ENCODE measurements at regions not wholly inside any gene's neighbourhood (a gene's known extent, or its start where the extent isn't known, plus 50 kb on each side); places are given as distances from the start of the nearest gene placed in this dataset.
"Not testable (repeated sequence)": the region's sequence is repeated elsewhere in the genome, so short reads cannot be mapped to it uniquely, and the experiment has no call there.

DNA sequence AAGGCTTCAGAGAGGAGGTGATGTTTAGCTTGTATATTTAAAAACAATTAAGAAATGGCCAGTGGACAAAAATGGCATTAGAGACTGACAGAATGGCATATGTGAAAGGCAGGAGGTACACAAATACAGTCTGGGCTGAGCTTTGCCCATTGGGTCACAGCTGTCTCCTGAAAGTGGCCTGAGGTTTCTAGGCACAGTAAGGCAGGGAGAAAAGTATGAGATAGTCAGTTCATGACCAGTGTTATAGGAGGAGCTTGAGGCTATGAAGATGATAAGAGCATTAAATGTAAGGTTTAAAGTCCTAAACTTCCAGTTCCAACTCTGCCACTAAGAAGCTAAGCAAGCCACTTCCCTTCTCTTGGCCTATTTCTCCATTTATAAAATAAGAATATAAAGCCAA, 111.2 kb upstream of the SETMAR start:
- no peak overlapping the region for H3K27ac ChIP-seq
- TF ChIP-seq, protein P1, sequence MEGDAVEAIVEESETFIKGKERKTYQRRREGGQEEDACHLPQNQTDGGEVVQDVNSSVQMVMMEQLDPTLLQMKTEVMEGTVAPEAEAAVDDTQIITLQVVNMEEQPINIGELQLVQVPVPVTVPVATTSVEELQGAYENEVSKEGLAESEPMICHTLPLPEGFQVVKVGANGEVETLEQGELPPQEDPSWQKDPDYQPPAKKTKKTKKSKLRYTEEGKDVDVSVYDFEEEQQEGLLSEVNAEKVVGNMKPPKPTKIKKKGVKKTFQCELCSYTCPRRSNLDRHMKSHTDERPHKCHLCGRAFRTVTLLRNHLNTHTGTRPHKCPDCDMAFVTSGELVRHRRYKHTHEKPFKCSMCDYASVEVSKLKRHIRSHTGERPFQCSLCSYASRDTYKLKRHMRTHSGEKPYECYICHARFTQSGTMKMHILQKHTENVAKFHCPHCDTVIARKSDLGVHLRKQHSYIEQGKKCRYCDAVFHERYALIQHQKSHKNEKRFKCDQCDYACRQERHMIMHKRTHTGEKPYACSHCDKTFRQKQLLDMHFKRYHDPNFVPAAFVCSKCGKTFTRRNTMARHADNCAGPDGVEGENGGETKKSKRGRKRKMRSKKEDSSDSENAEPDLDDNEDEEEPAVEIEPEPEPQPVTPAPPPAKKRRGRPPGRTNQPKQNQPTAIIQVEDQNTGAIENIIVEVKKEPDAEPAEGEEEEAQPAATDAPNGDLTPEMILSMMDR (conservative IDR thresholded peaks at IDR 0.05), result no peak

DNA sequence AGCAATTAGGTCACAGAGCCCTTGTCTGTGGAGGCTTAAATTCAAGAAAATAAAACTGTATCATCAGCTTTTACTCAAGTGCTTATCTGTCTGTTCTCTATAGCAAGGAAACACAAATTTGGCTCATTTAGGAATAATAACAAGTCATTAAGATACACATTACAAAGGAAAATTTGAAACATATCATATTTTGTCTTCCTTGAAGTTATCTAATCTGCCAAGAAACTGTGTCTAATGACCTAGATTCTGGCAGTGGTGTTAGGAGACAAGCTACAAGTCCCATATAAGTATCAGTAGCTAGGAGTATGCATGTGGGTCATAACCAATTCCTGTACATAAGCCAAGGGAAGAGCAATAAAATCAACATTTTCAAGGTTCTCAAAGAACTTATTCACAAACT, 108.2 kb upstream of the SETMAR start:
- TF ChIP-seq, protein P1 (conservative IDR thresholded peaks at IDR 0.05), result no peak
- H3K27ac ChIP-seq, result no peak overlapping the region

DNA sequence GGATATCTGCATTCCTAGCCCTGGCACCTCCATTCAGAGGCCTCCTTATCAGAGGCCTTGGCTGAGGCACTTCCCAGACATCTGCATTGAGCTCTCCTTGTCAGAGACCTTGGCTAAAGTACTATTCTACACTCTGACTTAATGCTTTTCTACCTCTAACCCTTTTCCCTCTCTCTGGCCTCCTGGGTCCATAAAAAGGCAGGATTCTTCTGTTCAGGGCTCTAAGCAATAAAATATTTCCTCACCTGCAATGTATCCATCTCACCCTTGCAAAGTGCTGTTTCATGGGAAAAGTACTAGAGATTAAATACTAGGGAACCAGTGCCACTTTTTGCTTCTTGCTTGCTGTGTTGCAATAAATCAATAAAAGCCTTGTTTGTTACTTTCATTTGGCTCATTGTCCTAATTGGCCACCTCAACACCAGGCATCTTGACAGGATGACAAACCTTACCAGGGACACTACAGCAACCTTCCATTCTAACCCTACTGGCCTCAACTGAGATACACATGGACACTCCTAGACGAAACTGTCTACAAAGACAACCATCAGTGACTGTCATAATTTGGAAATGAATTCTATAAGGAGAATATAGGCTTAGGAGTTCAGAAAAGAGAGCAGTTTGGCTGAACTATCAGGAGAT, 106.5 kb upstream of the SETMAR start:
- no peak overlapping the region for H3K27ac ChIP-seq
- TF ChIP-seq, protein P1 (conservative IDR thresholded peaks at IDR 0.05), result no peak

DNA sequence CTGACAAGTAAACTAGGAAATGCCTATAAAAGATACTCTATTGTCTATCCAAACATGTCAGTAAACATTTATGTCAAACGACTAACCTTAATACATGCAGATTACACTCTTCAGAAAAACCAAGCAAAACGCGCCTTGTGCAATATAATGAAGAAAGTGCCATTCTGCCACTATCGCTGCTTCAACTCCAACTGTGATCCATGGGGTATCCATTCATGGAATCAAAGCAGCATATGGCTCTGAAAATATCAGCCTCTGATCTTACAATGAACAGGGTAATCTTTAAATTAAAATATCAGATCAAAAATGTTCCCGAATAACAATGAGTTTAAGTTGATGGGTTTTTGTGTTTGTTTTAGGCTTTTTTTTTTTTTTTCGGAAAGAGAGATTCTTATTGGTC, 105.5 kb upstream of the SETMAR start:
- H3K27ac ChIP-seq, result no peak overlapping the region
- TF ChIP-seq, protein P1 (conservative IDR thresholded peaks at IDR 0.05), result no peak

DNA sequence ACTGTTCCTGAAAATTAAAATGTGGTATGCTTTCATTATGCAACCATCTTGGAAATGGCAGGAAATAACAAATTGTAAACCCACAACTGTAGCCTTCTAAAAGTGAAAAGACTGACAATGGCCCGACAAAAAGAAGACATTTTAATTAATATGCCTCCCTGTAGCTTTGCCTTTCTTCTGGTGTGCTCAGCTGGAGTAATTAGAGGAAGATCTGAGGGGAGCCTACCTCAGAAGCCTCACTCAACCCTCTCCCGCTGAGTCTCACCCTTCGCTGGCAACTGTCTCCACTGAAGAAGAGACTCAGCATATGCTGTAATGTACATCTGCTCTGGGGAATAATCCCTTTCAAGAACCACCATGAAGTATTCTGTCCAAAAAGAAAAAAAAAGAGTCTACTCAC, 104.7 kb upstream of the SETMAR start:
- TF ChIP-seq, protein P1 (conservative IDR thresholded peaks at IDR 0.05), result no peak
- no peak overlapping the region for H3K27ac ChIP-seq

DNA sequence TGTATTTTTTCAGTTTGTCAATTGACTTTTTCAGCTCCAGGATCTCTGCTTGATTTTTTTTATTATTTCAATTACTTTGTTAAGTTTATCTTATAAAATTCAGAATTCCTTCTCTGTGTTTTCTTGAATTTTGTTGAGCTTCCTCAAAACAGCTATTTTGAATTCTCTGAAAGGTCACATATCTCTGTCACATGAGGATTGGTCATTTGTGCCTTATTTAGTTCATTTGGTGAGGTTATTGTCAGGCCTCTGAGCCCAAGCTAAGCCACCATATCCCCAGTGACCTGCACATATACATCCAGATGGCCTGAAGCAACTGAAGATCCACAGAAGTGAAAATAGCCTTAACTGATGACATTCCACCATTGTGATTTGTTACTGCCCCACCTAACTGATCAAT, 98.4 kb upstream of the SETMAR start:
- H3K27ac ChIP-seq, result not testable (repeated sequence)

DNA sequence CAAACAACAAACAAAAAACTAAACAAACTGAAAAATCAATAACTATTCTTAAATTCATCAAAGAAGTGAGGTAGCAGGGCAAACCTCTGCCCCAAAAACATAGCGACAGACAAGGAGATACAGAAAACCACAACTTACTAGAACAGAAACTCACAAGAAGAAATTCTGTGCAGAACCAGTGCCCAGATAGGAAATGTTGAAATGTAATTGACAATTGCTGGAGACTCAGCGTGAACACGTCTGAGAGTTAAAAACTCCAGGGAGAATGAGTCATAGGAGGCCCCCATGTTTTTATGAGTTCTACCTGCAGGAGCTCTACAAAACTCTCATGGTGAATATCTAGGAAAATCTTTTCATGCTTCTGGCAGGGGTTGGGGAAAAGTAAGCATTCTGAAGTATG, 95.5 kb upstream of the SETMAR start:
- TF ChIP-seq, protein P1 (conservative IDR thresholded peaks at IDR 0.05), result no peak
- no peak overlapping the region for H3K27ac ChIP-seq

DNA sequence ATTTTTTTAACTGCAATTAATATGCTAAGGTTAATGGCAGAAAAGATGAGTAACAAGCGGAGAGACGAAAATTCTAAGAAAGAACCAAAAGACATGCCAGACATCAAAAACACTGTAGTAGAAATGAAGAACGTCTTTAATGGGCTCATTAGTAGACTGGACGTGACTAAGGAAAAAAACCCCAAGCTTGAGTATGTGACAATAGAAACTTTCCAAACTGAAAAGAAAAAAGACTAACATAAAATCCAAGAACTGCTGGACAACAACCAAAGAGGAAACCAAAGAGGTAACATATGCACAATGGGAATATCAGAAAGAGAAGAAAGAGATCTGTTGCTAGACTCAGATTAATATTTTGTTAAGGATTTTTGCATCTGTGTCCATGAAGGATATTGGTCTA, 94.6 kb upstream of the SETMAR start:
- TF ChIP-seq, protein P1 (conservative IDR thresholded peaks at IDR 0.05), result no peak
- no peak overlapping the region for H3K27ac ChIP-seq
